T-helper 2 cell (primary cell): ENCODE measurements at regions not wholly inside any gene's neighbourhood (a gene's known extent, or its start where the extent isn't known, plus 50 kb on each side); places are given as distances from the start of the nearest gene placed in this dataset.
"Not testable (repeated sequence)": the region's sequence is repeated elsewhere in the genome, so short reads cannot be mapped to it uniquely, and the experiment has no call there.

Source experiments
- DNase-seq, 5 experiments: peaks; one replicate each; pipeline versions ENCODE4 v3.0.0 to v3.0.0-alpha.2; 2012 to 2022

DNA sequence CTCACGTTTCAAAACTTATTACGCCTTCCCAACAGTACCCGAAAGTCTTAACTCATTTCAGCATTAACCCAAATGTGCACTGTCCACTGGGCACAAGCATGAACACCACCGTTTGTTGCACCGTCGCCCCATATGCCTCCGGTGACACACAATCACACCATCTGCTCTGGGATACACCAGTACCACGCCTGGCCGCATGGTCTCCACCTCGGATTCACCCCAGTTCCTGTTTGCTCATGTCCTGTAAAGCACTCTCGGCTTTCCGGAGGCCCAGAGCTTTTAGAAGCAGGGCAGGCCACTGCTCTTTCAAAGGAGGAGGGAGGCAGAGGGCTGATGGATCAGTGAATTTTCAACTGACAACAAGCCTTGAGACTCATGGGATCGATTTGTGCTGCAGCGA lies 1570.0 kb upstream of the DEFB115 start:
- no peak for DNase-seq

DNA sequence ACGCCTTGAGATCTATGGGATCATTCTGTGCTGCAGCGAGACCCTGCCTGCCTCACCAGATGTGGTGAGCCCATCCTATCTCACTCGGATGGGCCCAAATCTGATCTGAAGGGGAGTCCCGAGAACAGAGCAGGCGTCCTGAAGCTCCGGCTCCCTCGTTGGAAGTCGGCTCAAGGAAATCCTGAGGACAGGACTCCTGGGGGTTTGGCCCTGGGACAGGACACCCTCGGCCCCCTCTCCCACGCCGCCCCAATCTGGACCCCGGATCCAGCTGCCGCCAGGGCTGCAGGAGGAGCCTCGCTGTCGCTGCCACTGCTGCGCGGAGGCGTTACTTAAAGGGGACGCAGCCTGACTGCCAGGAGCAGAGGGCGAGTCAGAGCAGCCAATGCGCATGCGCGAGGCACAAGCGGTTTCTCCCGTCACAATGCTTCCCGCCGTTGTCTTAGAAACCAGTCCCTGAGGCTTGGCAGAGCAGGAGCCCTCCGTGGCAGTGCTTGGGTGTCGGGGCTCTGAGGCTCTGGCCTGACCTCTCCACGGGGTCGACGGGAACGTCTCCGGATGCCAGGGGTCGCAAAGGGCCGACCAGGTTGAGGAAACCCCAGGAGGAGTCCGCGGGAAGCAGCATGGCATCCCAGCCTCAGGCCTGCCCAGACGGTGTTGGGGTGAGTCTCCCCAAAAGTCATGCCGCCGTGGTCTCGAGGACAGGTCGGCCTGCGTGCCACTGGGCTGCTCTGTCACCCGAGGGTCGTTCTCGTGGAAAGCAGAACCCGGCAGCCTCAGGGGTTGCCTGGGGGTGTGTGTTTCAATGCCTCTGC lies 1567.8 kb upstream of the DEFB115 start:
- peak in 2 of 5 experiments; percentile 29 to 34 for DNase-seq

DNA sequence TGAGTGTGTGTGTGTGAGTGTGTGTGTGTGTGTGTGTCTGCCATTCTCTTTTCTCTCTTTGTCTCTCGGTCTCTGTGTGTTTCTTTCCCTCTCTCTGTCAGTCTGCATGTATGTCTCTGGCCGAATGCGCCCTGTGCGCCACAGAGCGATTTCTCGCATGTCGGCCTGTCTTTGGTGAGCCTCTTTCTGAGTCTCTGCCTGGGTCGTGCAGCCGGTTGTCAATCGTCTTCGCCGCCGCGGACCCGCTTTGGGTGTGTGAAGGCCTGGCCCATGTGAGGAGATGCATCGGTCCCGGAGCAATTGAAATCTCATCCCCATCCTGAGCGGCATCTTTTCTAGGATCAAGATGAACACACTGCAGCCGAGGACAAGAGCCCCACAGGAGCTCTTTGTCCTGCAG lies 1567.2 kb upstream of the DEFB115 start:
- no peak for DNase-seq

DNA sequence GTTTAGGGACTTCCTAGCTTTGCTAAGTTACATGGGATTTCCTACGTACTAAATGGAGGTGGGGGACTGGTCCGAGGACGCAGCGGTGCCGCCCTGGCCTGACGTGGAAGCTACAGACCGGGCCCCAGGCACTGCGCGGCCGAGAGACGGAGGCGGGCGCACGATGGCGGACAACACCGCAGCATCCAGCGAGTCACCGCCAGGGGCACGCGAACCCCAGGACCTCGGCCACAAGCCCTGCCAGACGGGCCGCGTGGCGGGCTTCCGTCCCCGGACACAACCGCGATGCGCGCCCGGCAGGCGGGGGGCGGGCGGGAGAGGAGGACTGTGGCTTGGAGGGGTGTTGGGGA lies 1516.9 kb upstream of the DEFB115 start:
- no peak for DNase-seq

DNA sequence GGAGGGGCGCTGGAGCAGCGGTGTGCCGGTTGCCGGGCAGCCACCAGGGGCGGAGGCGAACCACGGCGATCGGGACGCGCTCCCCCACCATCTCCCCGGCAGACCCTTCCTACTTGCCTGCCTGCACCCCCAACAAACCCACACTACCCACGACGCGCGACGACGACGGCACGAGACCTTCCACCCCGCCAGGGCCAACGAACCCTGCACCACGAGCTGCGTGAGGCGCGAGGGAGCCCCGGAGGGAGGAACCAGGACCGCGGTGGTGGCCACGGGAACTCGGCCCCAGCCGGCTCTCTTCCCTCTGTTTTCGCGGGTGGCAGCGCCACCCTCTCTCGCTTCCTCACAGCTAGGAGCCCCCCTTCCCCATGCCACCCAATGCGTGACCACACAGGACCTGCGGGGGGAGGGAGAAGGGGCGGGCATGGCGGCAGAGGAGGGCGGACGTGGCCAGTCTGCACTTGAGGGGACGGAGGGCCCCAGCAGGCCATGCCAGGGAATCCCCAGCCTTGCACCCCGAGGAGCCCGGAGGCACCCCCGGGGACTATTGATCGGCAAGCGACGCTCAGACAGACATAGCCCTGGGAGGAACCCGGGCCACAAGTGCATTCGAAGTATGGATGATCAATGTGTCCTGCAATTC lies 1516.4 kb upstream of the DEFB115 start:
- no peak for DNase-seq

DNA sequence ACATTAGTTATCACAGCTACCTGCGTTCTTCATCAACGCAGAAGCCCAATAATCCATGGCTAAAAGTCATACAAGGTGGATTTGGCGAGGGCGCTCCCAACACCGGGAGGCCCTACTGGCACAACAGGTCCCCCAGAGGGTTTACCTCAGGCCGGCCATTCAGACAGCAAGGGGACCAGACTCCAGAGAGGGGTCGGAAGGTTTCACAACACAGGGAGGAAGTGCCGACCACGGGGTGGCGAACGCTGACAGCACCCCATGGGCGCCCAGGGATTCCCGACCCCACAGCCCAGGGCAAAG lies 1515.9 kb upstream of the DEFB115 start:
- DNase-seq, result no peak

DNA sequence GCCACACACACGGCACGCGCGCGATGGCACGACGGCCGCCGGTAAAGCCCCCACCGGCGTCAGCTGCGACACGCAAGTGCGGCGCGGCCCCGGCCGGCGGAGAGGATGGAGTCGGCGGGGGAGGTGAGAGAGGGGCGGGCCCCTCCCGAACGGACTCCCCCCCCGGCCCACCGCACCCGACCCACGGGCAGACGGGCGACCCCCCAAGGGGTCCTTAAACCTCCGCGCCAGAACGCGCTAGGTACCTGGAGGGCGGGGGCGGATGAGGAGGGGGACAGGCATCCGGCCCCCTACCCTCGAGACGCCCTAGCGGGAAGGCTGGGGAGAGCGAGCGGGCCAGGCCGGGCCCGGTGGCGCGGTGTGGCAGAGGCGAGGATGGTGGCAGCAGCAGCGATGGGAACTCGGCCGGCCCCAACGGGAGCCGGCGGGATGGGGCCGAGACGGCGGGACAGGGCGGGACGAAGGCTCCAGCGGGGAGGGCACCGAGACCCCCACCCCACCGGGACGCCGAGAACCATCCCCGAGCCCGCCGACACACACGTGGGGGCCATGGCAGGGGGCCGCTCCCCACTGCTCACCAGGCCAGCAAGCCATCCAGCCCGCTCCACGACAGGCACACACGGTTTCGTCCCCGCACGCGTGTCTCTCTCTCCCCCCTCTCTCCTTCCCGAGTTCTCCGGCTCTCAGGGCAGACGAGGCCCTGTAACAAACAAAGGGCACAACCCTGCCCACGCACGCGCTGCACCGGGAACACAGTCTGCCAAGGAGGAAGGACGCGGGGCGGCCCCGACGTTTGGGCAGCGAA lies 1515.4 kb upstream of the DEFB115 start:
- DNase-seq, result no peak

DNA sequence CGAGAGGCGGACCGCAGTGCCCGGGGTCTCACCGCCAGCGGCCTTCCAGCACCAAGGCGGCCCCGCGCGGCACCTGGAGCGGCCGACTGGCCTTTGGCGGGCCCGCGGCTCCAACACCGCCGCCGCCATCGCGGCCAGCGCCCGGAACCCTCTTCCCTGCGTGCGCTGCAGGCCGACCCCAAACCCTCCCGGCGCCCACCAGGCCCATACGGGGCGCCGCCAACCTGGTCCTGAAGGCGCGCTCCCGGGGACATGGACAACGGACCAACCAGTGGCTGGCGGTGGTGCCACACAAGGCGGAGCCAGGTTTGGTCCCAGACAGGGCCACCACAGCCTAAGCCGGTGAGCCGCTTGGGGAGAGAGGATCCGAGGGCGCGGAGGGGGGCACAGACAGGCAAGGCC lies 1514.8 kb upstream of the DEFB115 start:
- no peak for DNase-seq

DNA sequence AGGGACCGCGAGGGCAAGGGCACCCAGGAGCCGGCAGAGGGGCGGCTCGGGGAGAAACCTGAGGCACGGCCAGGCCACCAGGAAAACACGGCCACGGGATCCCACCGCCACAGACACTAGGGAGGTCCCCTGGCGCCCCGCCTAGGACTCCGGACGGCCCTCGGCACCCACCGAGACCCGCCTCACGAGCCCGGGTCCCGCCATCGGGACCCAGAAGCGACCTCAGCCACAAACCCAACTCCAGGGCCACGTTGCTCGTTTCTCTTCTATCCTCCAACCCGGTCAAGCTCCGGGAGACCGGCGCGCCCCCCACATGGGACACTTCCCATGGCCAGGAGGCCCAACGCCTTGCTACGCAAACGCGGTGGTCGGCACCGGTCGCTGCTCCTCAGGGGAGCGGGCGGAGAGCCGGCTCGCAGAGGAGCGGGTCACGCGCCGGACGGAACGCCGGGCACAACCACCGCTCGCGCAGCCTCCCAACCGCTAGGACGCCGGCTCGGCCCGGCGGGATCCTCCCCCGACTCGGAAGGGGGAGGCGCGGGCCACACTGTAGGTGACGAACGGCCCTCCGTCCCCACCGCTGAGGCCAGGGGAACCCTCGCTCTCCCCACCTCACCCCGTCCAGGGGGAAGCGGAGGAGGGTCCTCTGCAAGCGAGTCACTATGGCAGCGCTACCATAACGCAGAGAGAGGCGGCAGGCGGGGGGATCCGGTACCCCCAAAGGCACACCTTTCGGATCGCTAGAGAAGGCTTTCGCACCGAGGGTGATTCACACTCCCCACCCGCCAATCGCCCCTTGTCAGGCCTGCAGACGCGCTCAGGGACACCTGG lies 1514.1 kb upstream of the DEFB115 start:
- no peak for DNase-seq

DNA sequence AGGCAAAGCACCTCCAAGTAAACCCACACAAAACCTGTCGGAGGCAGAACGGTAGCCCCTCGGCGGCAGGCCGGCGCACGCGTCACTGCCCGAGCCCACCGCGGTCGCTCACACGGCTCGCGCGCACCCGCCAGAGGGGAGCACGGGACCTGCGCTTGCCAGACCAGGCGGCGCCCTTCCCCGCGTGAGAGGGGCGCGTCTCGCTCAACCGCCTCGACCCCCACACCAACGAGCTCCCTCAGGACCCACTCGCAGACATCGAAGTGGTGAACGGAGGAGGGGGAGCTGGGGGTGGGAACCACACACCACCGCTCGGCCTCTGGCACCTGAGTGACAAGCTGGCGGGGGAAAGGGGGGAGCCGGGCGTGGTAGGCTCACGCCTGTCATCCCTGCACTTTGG lies 1513.4 kb upstream of the DEFB115 start:
- no peak for DNase-seq

DNA sequence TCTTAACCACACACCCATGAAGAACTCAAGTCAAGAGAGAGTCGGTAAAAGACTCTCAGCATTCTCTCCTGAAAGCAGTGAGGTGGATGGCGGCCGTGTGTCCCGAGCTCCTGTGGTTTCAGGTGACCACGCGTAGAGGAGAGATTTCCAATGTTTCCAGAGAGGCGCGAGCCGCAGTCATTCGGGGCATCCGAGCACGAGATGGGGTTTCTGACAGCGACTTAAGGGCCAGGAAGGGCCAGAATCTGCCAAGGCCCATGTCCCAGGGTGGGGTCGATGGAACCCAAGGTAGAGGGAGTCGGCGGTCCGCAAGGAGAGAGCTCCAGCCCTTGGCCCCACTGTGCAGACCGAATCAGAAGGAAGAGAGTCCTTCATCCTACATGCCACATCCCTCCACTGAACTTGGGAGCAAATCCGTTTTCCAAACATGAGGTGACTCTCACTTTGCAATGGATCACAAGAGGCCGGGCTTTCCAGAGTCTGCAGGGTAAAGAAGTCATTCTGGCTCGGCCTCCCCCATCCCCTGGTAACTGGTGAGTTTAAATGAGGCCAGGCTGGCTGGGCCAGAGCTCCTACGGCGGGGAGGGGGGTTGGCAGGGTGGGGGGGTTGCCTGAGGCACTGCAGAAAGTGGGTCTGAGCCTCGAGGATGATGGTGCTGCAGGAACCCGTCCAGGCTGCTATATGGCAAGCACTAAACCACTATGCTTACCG lies 1511.8 kb upstream of the DEFB115 start:
- DNase-seq, result not testable (repeated sequence)

DNA sequence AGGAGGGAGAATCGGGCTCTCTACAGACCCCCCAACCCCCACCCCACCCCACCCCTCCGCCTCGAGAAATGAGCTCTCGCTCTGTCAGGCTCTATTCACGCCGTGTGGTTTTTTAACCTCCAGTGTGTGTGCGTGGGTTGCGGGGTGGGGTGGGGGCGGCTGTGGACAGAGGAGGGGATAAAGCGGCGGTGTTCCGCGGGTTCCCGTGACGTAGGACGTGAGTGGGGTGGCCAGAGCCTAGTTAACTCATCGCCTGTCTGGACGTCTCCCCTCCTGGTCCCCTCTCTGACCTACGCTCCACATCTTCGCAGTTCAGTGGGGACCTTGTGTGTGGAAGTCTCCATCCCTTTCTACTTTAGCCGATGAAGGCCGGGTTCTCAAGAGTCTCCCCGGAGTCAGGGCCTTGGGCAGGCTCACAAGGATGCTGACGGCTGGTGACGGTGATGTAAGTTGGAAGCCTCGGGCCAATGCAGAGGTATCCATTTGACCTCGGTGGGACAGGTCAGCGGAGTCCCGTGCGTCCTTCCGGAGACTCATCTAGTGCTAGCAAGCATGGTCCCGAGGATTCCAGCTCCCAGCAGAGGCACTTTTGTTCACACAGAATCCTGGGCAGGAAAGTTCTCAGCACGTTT lies 1507.1 kb upstream of the DEFB115 start:
- DNase-seq, result no peak

DNA sequence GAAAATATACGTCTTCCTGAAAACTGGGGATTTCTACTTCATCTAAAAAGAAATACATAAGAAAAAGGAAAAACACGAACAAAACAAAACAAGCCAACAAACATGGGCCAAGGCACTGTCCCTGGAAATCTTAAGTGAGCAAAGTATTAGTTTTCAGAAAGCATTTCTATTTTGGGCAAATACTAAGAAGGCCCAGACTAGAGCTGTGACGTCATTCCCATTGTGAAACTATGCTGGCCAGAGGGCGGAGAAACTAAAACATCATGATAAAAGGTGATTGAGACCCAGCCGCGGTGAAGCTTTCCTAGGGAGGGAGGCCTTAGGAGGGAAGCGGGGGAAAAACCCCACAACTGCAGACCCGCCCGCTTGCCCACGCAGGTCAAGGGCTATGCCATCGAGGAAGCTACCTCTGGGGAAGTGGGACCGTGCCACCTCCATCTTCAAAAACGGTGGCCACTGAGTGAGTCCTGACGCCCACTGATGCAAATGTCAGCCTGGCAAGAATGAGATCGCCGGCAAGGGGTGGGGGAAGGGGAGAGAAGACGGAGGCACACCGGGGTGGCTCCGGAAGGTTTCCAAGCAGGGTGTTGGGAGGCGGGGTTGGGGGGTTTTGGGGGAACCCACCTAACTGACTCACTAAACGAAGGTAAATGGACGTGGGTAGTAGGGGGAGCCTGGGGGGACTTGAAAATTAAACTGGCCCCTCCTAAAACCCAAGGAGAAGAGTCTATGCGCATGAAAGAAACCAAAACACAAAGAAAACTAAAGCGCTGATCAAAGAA lies 1504.6 kb upstream of the DEFB115 start:
- peak in 1 of 5 experiments; percentile 22 for DNase-seq

DNA sequence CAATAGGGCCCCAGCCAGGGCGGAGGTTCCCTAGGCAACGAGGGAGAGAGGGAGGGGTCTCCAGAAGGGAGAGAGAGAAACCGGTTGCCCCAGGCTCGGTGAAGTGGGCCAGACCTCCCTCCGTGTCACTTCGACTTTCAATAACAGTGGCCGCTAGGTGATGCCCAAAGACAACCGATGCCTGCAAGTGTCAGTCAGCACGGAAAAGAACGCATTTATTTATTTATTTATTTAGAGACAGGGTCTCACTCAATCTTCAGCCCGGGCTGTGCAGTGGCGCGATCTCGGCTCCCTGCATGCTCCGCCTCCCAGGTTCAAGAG lies 1504.1 kb upstream of the DEFB115 start:
- DNase-seq, result peak in 2 of 5 experiments; percentile 23 to 27

DNA sequence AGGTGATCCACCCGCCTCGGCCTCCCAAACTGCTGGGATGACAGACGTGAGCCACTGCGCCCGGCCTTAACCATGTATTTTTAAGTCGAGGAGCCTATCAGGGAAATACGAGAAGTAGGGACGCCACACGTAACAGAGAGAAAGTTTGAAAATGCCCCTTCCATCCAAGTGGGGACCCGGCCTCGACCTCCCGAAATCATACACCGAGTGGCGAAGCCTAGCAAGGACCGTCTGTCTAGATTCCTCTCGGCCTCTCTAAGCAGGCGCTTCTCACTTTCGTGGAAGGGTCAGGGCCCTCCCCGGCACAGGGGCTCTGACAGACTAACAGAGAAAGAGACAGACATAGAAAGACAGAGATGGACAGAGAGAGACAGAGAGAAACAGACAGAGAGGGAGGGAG lies 1503.6 kb upstream of the DEFB115 start:
- not testable (repeated sequence) for DNase-seq

DNA sequence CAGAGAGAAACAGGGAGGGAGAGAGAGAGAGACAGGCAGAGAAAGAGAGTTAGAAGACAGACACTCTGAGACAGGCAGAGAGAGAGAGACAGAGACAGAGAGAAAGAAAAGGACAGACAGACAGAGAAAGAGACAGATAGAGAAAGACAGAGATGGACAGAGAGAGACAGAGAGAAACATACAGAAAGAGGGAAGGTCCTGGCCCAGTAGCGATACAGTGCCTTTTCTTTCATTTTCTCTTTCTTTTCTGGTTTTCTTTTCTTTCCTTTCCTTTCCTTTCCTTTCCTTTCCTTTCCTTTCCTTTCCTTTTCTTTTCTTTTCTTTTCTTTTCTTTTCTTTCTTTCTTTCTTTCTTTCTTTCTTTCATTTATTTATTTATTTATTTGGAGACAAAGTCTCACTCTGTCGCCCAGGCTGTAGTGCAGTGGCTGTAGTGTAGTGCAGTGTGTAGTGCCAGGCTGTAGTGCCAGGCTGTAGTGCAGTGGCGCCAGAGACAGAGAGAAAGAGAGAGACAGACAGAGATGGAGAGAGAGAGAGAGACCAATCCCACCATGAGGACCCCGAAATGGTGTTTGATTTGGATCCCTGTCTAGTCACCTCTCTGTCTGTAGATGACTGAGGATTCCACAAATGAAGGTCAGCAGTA lies 1501.5 kb upstream of the DEFB115 start:
- not testable (repeated sequence) for DNase-seq

DNA sequence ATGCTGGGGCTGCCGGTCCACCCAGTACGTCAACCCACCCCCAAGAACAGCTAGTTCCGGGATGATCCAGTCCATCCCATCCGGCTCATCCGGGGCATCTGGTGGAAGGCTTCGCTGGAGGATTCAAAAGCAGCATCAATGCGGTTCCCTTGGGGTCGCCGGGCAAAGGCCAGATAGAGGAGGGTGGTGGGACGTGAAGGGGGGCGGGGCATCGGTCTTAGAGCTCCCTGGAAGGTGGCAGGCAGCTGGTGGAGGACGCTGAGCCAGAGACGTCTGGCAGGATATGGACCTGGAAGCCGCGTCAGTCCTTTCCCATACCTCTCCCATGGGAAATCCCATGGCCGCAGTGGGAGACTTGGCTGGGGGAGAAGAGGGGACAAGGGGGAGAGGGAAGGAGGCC lies 1500.8 kb upstream of the DEFB115 start:
- no peak for DNase-seq

DNA sequence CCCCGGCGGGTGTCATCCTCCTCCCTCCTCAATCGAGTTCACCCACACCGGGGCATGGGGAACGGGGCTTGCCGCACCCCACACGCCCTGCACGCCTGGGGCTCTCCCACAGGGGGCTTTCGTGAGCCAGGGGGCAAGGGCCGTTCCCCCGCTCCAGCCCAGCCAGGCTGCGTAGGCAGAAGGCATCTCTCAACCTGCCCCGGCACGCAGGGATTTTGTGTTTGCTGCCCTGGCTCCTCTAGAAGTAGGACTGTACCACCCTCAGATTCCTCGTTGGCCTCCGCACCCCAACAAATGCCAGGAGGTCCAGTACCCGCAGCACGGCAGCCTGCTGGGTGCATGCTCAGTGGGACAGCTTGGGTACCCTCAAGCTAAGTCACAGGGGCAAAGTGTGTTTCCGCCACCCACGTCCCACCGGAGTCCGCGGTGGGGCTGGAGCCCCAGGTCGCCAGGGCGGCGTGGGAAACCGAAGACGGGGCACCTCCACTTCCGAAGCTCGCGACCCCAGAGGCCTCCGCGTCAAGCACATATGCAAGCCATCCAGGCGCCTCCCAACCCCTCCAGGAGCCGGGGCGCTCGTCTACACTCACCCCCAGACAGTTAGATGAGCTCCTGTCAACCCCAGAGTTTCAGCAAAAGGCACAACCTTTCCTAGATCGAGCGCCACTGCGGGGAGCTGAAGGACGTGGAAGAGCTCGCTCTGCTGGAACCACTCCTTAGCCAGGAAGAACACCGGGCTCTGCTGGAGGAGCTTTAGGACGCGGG lies 1495.7 kb upstream of the DEFB115 start:
- DNase-seq, result not testable (repeated sequence)

DNA sequence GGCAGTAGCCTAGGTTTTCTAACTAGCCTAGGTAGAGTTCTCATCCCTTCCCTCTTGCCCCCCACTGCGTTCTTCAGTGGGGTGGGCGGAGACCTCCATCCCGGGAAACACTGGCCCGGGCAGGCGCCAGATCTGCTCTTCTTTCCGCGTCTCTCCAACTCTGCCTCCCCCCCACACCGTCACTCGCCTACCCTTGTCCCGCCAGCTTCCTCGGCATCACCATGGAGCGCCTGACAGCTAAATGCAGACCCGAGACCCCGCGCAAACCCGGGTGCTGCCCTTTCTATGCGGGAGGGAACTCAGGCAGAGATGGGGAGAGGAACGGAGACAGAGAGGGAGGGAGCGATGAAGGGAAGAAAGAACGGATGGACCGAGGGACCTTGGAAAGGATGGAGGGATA lies 1494.8 kb upstream of the DEFB115 start:
- no peak for DNase-seq
